Activated naive CD4-positive, alpha-beta T cell treated with anti-CD3 and anti-CD28 coated beads, Interleukin-2, amount 10 ng/mL, durations not matched to agents 7 days and 5 days (primary cell): ENCODE measurements at regions not wholly inside any gene's neighbourhood (a gene's known extent, or its start where the extent isn't known, plus 50 kb on each side); places are given as distances from the start of the nearest gene placed in this dataset.
"Not testable (repeated sequence)": the region's sequence is repeated elsewhere in the genome, so short reads cannot be mapped to it uniquely, and the experiment has no call there.

Experiments used
- CTCF ChIA-PET: fragments of 350-600 bp; sonication (Branson Sonifier 250); formaldehyde crosslinking; loops from one replicate; lab custom pipeline; 2021; ENCODE audit warnings: antibody characterized with exemption; lab: Charles Lee
- DNase-seq: peaks from one replicate; pipeline ENCODE4 v3.0.0-alpha.2; 2020
- H3K27ac Mint-ChIP-seq: one replicate; pipeline ENCODE4 v1.8.0; 2021; ENCODE audit warnings: mild to moderate bottlenecking, moderate library complexity, mixed read lengths
- H3K27me3 Mint-ChIP-seq: one replicate; pipeline ENCODE4 v1.8.0; 2021; ENCODE audit warnings: mild to moderate bottlenecking, mixed read lengths
- H3K36me3 Mint-ChIP-seq: one replicate; pipeline ENCODE4 v1.8.0; 2021; ENCODE audit warnings: mixed read lengths
- H3K4me1 Mint-ChIP-seq: one replicate; pipeline ENCODE4 v1.8.0; 2021; ENCODE audit warnings: mixed read lengths
- H3K4me3 Mint-ChIP-seq: one replicate; pipeline ENCODE4 v1.8.0; 2021; ENCODE audit warnings: mild to moderate bottlenecking, moderate library complexity, mixed read lengths
- H3K9me3 Mint-ChIP-seq: one replicate; pipeline ENCODE4 v1.8.0; 2021; ENCODE audit warnings: mixed read lengths

GRCh38 chr3:28050885-28051284, 190.5 kb upstream of the CMC1 start:
- no peaks in the 10 kb centered on the region for H3K4me1 Mint-ChIP-seq
- H3K27me3 Mint-ChIP-seq = no peaks in the 10 kb centered on the region
- H3K27ac Mint-ChIP-seq = no peak overlapping the region
- no peaks in the 10 kb centered on the region for H3K36me3 Mint-ChIP-seq
- DNase-seq = no peak
- H3K4me3 Mint-ChIP-seq = no peak overlapping the region
- no peaks in the 10 kb centered on the region for H3K9me3 Mint-ChIP-seq
- CTCF ChIA-PET = no interaction called here

DNA sequence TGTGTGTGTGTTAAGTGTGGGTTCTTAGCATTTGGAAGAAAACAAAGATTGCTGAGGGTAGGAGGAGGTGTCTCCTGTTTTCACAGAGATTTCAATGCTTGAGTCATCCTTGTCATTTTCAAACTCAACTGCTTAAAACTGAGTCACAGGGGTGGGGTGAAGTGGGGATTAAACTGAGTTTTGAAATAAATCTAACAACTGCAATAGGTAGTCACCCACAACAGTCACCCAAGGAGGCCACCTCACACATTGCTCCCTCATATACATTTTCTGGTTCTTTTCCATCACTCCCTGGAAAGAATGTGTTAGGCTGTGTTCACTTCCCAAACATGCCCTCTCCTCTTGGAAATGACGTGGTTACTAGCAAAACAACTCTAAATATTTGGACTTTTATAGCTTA, 187.7 kb upstream of the CMC1 start:
- CTCF ChIA-PET = no interaction called here

GRCh38 chr3:28056806-28057205, 184.6 kb upstream of the CMC1 start:
- no peaks in the 10 kb centered on the region for H3K4me1 Mint-ChIP-seq
- peaks cover 3% of the 10 kb centered on the region for H3K9me3 Mint-ChIP-seq
- H3K27ac Mint-ChIP-seq = no peak overlapping the region
- CTCF ChIA-PET = no interaction called here
- H3K27me3 Mint-ChIP-seq = no peaks in the 10 kb centered on the region
- DNase-seq = no peak
- H3K4me3 Mint-ChIP-seq = no peak overlapping the region
- H3K36me3 Mint-ChIP-seq = no peaks in the 10 kb centered on the region

More for the DNA sequence above, 187.7 kb upstream of the CMC1 start:
- H3K36me3 Mint-ChIP-seq = no peaks in the 10 kb centered on the region
- DNase-seq = no peak
- H3K4me1 Mint-ChIP-seq = no peaks in the 10 kb centered on the region
- no peak overlapping the region for H3K4me3 Mint-ChIP-seq
- H3K27ac Mint-ChIP-seq = no peak overlapping the region
- no peaks in the 10 kb centered on the region for H3K9me3 Mint-ChIP-seq
- no peaks in the 10 kb centered on the region for H3K27me3 Mint-ChIP-seq

GRCh38 chr3:28057539-28057938, 183.9 kb upstream of the CMC1 start:
- Mint-ChIP-seq H3K27me3 (no peaks in the 10 kb centered on the region), H3K4me3 (no peak overlapping the region), H3K4me1 (no peaks in the 10 kb centered on the region), H3K9me3 (peaks cover 3% of the 10 kb centered on the region), H3K27ac (no peak overlapping the region), H3K36me3 (no peaks in the 10 kb centered on the region)
- CTCF ChIA-PET = no interaction called here
- no peak for DNase-seq

- CTCF ChIA-PET, H3K36me3 Mint-ChIP-seq, DNase-seq, H3K27me3 Mint-ChIP-seq, H3K4me3 Mint-ChIP-seq, H3K4me1 Mint-ChIP-seq, H3K9me3 Mint-ChIP-seq, H3K27ac Mint-ChIP-seq: not testable (repeated sequence)
Observed at GRCh38 chr3:28059199-28059598, 182.2 kb upstream of the CMC1 start.

DNA sequence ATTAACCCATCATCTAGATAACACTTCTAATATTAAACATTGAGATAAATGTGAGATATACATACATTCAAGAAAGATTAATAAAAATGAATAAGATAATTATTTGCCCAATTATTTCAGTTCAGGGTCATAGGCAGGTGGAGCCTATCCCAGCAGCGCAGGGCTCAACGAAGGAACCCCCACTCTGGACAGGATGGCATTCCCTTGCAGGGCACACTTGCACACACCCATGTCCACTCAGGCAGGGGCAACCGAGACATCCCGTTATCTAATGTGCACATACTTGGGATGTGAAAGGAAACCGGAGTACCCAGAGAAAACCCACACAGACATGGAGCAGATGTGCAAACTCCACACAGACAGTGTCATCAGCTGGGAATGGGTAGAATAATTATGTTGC, 175.4 kb upstream of the CMC1 start:
- H3K27me3 Mint-ChIP-seq = no peaks in the 10 kb centered on the region
- peaks cover 4% of the 10 kb centered on the region for H3K9me3 Mint-ChIP-seq
- H3K4me1 Mint-ChIP-seq = no peaks in the 10 kb centered on the region
- H3K4me3 Mint-ChIP-seq = no peak overlapping the region
- CTCF ChIA-PET = no interaction called here
- no peak for DNase-seq
- H3K36me3 Mint-ChIP-seq = no peaks in the 10 kb centered on the region
- H3K27ac Mint-ChIP-seq = no peak overlapping the region

- Mint-ChIP-seq H3K27me3 (no peaks in the 10 kb centered on the region), H3K36me3 (no peaks in the 10 kb centered on the region), H3K4me3 (no peak overlapping the region), H3K4me1 (no peaks in the 10 kb centered on the region), H3K27ac (no peak overlapping the region), H3K9me3 (peaks cover 4% of the 10 kb centered on the region)
- DNase-seq = no peak
- CTCF ChIA-PET = no interaction called here
Observed at GRCh38 chr3:28067014-28067413, 174.4 kb upstream of the CMC1 start.

- peaks cover 4% of the 10 kb centered on the region for H3K9me3 Mint-ChIP-seq
Observed at GRCh38 chr3:28068342-28068741, 173.1 kb upstream of the CMC1 start.

DNA sequence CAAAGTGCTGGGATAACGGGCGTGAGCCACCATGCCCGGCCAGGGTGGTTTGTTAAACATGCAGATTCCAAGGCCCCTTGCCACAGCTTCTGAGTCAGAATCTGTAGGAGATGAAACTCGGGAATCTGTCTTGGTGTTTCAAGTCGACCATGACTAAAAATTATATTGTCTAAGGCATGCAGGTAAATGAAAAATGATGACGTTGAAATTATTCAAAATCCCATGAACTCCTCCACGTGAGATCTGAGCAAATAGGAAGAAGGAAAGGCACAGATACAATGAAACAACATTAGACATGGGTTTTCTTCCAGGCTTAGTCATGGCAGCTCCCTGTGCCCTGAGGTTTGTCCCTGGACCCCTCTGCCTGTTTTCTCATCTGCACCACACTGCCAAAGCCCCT, 172.0 kb upstream of the CMC1 start:
- Mint-ChIP-seq H3K27me3 (no peaks in the 10 kb centered on the region), H3K9me3 (peaks cover 4% of the 10 kb centered on the region), H3K27ac (no peak overlapping the region), H3K36me3 (no peaks in the 10 kb centered on the region), H3K4me1 (no peaks in the 10 kb centered on the region), H3K4me3 (no peak overlapping the region)
- no peak for DNase-seq
- CTCF ChIA-PET = no interaction called here

More at GRCh38 chr3:28068342-28068741, 173.1 kb upstream of the CMC1 start:
- Mint-ChIP-seq H3K27me3 (no peaks in the 10 kb centered on the region), H3K4me1 (no peaks in the 10 kb centered on the region), H3K27ac (no peak overlapping the region), H3K4me3 (no peak overlapping the region), H3K36me3 (no peaks in the 10 kb centered on the region)
- DNase-seq = no peak
- CTCF ChIA-PET = no interaction called here

GRCh38 chr3:28076246-28076645, 165.2 kb upstream of the CMC1 start:
- H3K27ac Mint-ChIP-seq = no peak overlapping the region
- no peak for DNase-seq
- H3K36me3 Mint-ChIP-seq = no peaks in the 10 kb centered on the region
- CTCF ChIA-PET = no interaction called here
- H3K4me1 Mint-ChIP-seq = no peaks in the 10 kb centered on the region
- H3K4me3 Mint-ChIP-seq = no peak overlapping the region
- H3K27me3 Mint-ChIP-seq = no peaks in the 10 kb centered on the region
- no peaks in the 10 kb centered on the region for H3K9me3 Mint-ChIP-seq

DNA sequence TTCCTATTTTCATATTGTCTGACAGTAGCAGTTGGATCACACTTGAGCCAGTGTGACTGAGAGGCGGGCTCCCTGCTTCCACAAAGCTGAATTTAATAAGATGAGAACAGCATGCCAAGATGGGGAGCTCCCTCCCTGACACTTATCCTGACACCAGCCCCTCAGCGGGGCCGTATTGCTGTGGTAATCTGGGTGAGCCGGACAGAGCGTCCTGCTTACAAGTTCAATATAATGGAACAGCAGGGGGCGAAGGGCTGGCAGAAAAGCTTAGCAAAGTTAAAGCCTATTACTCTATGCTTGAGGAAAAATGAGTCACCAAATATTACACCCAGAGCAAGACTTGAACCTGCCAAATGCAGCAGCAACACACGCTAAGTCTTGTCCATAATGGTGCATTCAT, 163.8 kb upstream of the CMC1 start:
- Mint-ChIP-seq H3K9me3 (no peaks in the 10 kb centered on the region), H3K27ac (no peak overlapping the region), H3K4me1 (no peaks in the 10 kb centered on the region), H3K27me3 (no peaks in the 10 kb centered on the region), H3K36me3 (no peaks in the 10 kb centered on the region), H3K4me3 (no peak overlapping the region)
- CTCF ChIA-PET = no interaction called here
- no peak for DNase-seq

DNA sequence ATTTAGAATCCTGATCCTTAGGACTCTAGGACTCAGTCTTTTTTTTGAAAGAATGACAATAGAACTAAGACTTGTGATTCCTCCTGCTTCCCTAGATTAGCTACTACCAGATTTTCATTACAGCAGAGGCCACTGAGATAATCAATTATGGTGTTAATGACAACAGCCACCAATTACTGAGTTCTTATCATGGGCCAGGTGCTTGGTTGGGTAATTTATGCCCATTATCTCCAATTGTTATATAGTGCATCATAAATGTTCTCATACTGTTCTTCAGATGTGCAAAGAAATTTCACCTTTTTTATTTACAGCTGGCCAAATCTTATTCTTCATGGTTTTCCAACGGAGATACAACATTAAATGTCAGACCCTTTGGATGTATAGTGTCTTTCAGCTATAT, 162.9 kb upstream of the CMC1 start:
- Mint-ChIP-seq H3K27me3 (no peaks in the 10 kb centered on the region), H3K27ac (no peak overlapping the region), H3K36me3 (no peaks in the 10 kb centered on the region), H3K9me3 (no peaks in the 10 kb centered on the region), H3K4me3 (no peak overlapping the region), H3K4me1 (no peaks in the 10 kb centered on the region)
- no peak for DNase-seq
- CTCF ChIA-PET = no interaction called here

DNA sequence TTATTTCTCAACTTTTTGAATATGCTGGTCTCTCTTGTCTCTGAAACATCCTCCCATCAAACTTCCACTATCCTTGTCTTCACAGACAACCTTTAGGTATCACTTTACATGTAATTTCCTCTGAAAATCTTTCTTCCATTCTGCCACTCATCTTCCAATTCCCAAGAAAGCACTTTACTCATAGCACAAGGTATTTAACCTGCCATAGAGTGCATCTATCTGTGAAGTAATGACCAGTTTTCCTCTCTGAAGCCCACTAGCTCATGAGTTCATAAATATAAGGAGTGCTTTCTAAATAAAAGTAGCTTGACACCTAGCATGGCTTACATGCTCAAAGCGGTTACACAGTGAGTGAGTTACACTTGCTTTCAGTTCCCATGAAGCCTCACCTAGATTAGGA, 160.7 kb upstream of the CMC1 start:
- DNase-seq = no peak
- Mint-ChIP-seq H3K9me3 (no peaks in the 10 kb centered on the region), H3K27me3 (no peaks in the 10 kb centered on the region), H3K4me3 (no peak overlapping the region), H3K4me1 (no peaks in the 10 kb centered on the region), H3K36me3 (no peaks in the 10 kb centered on the region), H3K27ac (no peak overlapping the region)
- CTCF ChIA-PET = no interaction called here

DNA sequence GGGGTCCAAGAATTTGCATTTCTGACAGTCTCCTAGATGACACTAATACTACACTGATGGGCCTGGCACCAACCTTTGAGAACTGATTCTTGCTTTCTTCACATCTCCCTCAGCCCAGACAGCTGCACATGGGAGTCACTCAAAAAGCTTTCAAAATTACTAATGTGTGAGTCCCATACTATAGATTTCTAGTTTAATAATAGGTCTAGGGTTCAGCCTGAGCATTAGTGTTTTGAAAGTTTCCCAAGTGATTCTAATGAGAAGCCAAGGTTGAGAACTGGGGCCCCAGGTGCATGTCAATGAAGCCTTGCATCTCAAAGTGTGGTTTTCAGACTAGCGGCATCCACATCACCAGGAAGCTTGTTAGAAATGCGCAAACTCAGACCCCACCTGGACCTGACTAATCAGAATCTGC, 159.9 kb upstream of the CMC1 start:
- Mint-ChIP-seq H3K9me3 (no peaks in the 10 kb centered on the region), H3K4me1 (no peaks in the 10 kb centered on the region), H3K27me3 (no peaks in the 10 kb centered on the region), H3K27ac (no peak overlapping the region), H3K36me3 (no peaks in the 10 kb centered on the region), H3K4me3 (no peak overlapping the region)
- no peak for DNase-seq
- CTCF ChIA-PET = interaction anchor here (0.6 kb wide), 1 partner anchor 63 kb away, joined by 3 read pairs; no protein-coding TSS in a partner anchor

DNA sequence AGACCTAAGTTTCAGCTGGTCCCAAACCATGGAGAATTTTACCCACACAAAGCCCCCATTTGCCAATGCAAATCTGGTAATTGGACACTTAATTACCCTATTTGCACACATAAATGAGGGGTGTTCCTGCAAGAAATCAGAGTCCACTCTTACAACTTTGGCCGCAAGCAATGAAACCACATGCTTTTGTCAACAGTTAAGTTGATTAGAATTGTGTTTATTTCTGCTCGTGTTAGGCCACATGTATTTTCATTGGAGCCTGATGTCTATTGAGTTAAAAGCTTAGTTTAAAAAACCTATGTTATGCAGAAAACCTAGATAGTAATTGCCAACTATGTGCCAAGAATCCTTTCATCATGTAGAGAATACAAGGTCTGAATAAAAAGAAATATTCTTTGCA, 153.8 kb upstream of the CMC1 start:
- Mint-ChIP-seq H3K4me1 (no peaks in the 10 kb centered on the region), H3K27me3 (no peaks in the 10 kb centered on the region), H3K4me3 (no peak overlapping the region), H3K36me3 (no peaks in the 10 kb centered on the region), H3K9me3 (peaks cover under 1% of the 10 kb centered on the region), H3K27ac (no peak overlapping the region)
- CTCF ChIA-PET = no interaction called here
- DNase-seq = no peak
